CD4-positive, alpha-beta T cell (primary cell): ENCODE measurements at regions not wholly inside any gene's neighbourhood (a gene's known extent, or its start where the extent isn't known, plus 50 kb on each side); places are given as distances from the start of the nearest gene placed in this dataset.

Source experiments
- ATAC-seq: fragments of 200-7000 bp; cut with Tn5 transposase; one replicate; pipeline ENCODE4 v1.10.0; 2022; ENCODE audit warnings: mild to moderate bottlenecking; ENCODE audit not compliant: poor library complexity
- CTCF ChIA-PET: fragments of 350-600 bp; sonication (Branson Sonifier 250); formaldehyde crosslinking; loops from one replicate; lab custom pipeline; 2021; ENCODE audit warnings: antibody characterized with exemption, inconsistent platforms; lab: Charles Lee
- POLR2A ChIA-PET: fragments of 350-600 bp; sonication (Branson Sonifier 250); formaldehyde crosslinking; loops from one replicate; lab custom pipeline; 2021; ENCODE audit warnings: antibody characterized with exemption, inconsistent platforms; lab: Charles Lee
- DNase-seq, 14 experiments: peaks; one replicate each; pipeline ENCODE4 v3.0.0-alpha.2; 2013 to 2020; ENCODE audit warnings: mixed read lengths in 2 of 14
- H3K27ac ChIP-seq, 2 donors: one replicate each; pipeline versions ENCODE4 v1.5.1 to v1.7.0; 2013; ENCODE audit warnings: low read length in 2 of 2, low read depth in 1 of 2, mild to moderate bottlenecking in 1 of 2
- H3K27me3 ChIP-seq, 2 experiments: 1 replicate in 1 of 2; 2 replicates in 1 of 2; pipeline versions ENCODE4 v1.6.1 to v1.7.0; 2013; ENCODE audit warnings: low read length in 2 of 2, control low read depth in 1 of 2, mild to moderate bottlenecking in 1 of 2, moderate library complexity in 1 of 2; ENCODE audit not compliant: insufficient read depth in 2 of 2, control insufficient read depth in 1 of 2
- H3K36me3 ChIP-seq: one replicate; pipeline ENCODE4 v1.6.1; 2013; ENCODE audit warnings: low read length, control low read depth; ENCODE audit not compliant: insufficient read depth
- H3K4me1 ChIP-seq: one replicate; pipeline ENCODE4 v1.6.1; 2013; ENCODE audit warnings: low read length, control low read depth; ENCODE audit not compliant: insufficient read depth
- H3K4me3 ChIP-seq: one replicate; pipeline ENCODE4 v1.5.1; 2013; ENCODE audit warnings: mild to moderate bottlenecking, low read length, moderate library complexity
- H3K9me3 ChIP-seq, 2 experiments: 1 replicate in 1 of 2; 2 replicates in 1 of 2; pipeline versions ENCODE4 v1.6.1 to v1.7.0; 2013; ENCODE audit warnings: low read length in 2 of 2, mild to moderate bottlenecking in 2 of 2, control low read depth in 1 of 2, moderate library complexity in 1 of 2; ENCODE audit not compliant: control insufficient read depth in 1 of 2, insufficient read depth in 1 of 2
- H3K27ac Mint-ChIP-seq: one replicate; pipeline ENCODE4 v1.8.0; 2020; ENCODE audit warnings: mixed read lengths
- H3K27me3 Mint-ChIP-seq: one replicate; pipeline ENCODE4 v1.8.0; 2021; ENCODE audit warnings: mixed read lengths
- H3K36me3 Mint-ChIP-seq: one replicate; pipeline ENCODE4 v1.8.0; 2021; ENCODE audit warnings: low read depth, mixed read lengths
- H3K4me1 Mint-ChIP-seq: one replicate; pipeline ENCODE4 v1.8.0; 2021; ENCODE audit warnings: low read depth, mixed read lengths
- H3K4me3 Mint-ChIP-seq: one replicate; pipeline ENCODE4 v1.8.0; 2020; ENCODE audit warnings: mild to moderate bottlenecking, mixed read lengths
- H3K9me3 Mint-ChIP-seq: one replicate; pipeline ENCODE4 v1.8.0; 2020; ENCODE audit warnings: mixed read lengths
- intact Hi-C, 2 experiments: fragments of 100-400 bp; cut with DNase I in 1 of 2; cut with micrococcal nuclease in 1 of 2; formaldehyde crosslinking; loops; one replicate each; pipeline versions ENCODE4 v1.15.1 to v1.9.0; 2023 to 2025; cut with DNase I, micrococcal nuclease
- TF ChIP-seq, protein P1 (sequence below): fragments of 200-600 bp; IDR thresholded peaks from one replicate; pipeline ENCODE4 v1.8.0; 2022; ENCODE audit warnings: antibody characterized with exemption, mild to moderate bottlenecking

GRCh38 chr13:68697551-68697950, 1410.1 kb upstream of the ATXN8OS start:
- ChIA-PET POLR2A (no interaction called here), CTCF (no interaction called here)
- Mint-ChIP-seq H3K4me3 (no peak overlapping the region), H3K9me3 (peaks cover 4% of the 10 kb centered on the region), H3K27ac (no peak overlapping the region), H3K27me3 (no peaks in the 10 kb centered on the region), H3K4me1 (no peaks in the 10 kb centered on the region), H3K36me3 (no peaks in the 10 kb centered on the region)
- intact Hi-C loops, result no loop called here
- DNase-seq (no peak), ATAC-seq (no peak)
- no peak overlapping the region for H3K27ac ChIP-seq
- H3K9me3 ChIP-seq, result peaks cover 4 to 11% of the 10 kb centered on the region in 2 experiments
- H3K4me3 ChIP-seq, result no peak overlapping the region
- H3K27me3 ChIP-seq, result no peaks in the 10 kb centered on the region
- no peaks in the 10 kb centered on the region for H3K36me3 ChIP-seq
- TF ChIP-seq, protein P1, sequence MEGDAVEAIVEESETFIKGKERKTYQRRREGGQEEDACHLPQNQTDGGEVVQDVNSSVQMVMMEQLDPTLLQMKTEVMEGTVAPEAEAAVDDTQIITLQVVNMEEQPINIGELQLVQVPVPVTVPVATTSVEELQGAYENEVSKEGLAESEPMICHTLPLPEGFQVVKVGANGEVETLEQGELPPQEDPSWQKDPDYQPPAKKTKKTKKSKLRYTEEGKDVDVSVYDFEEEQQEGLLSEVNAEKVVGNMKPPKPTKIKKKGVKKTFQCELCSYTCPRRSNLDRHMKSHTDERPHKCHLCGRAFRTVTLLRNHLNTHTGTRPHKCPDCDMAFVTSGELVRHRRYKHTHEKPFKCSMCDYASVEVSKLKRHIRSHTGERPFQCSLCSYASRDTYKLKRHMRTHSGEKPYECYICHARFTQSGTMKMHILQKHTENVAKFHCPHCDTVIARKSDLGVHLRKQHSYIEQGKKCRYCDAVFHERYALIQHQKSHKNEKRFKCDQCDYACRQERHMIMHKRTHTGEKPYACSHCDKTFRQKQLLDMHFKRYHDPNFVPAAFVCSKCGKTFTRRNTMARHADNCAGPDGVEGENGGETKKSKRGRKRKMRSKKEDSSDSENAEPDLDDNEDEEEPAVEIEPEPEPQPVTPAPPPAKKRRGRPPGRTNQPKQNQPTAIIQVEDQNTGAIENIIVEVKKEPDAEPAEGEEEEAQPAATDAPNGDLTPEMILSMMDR, result no peak
- no peaks in the 10 kb centered on the region for H3K4me1 ChIP-seq

GRCh38 chr13:68696907-68697306, 1410.7 kb upstream of the ATXN8OS start:
- ChIA-PET CTCF (no interaction called here), POLR2A (no interaction called here)
- H3K27me3 Mint-ChIP-seq, result no peaks in the 10 kb centered on the region
- H3K4me3 Mint-ChIP-seq, result no peak overlapping the region
- TF ChIP-seq, protein P1, result no peak
- ATAC-seq (no peak), DNase-seq (no peak)
- no peak overlapping the region for H3K27ac ChIP-seq
- H3K9me3 Mint-ChIP-seq, result peaks cover 3% of the 10 kb centered on the region
- no peaks in the 10 kb centered on the region for H3K36me3 Mint-ChIP-seq
- no peaks in the 10 kb centered on the region for H3K4me1 ChIP-seq
- H3K27ac Mint-ChIP-seq, result no peak overlapping the region
- H3K4me1 Mint-ChIP-seq, result no peaks in the 10 kb centered on the region
- no peaks in the 10 kb centered on the region for H3K36me3 ChIP-seq
- H3K9me3 ChIP-seq, result peaks cover 4 to 11% of the 10 kb centered on the region in 2 experiments
- no peak overlapping the region for H3K4me3 ChIP-seq
- H3K27me3 ChIP-seq, result no peaks in the 10 kb centered on the region
- intact Hi-C loops, result no loop called here

- Histone ChIP-seq H3K9me3 (peaks cover 3 to 4% of the 10 kb centered on the region in 2 experiments), H3K4me1 (no peaks in the 10 kb centered on the region), H3K27me3 (no peaks in the 10 kb centered on the region), H3K36me3 (no peaks in the 10 kb centered on the region), H3K4me3 (no peak overlapping the region), H3K27ac (no peak overlapping the region)
- ATAC-seq (no peak), DNase-seq (no peak)
- Mint-ChIP-seq H3K4me1 (no peaks in the 10 kb centered on the region), H3K27me3 (no peaks in the 10 kb centered on the region), H3K36me3 (no peaks in the 10 kb centered on the region), H3K9me3 (peaks cover 9% of the 10 kb centered on the region), H3K4me3 (no peak overlapping the region), H3K27ac (no peak overlapping the region)
- ChIA-PET POLR2A (no interaction called here), CTCF (no interaction called here)
- TF ChIP-seq, protein P1, result no peak
- intact Hi-C loops, result no loop called here
Observed at GRCh38 chr13:68692049-68692448, 1415.6 kb upstream of the ATXN8OS start.
